Neural progenitor cell (in vitro differentiated cells): ENCODE measurements at regions not wholly inside any gene's neighbourhood (a gene's known extent, or its start where the extent isn't known, plus 50 kb on each side); places are given as distances from the start of the nearest gene placed in this dataset.

Experiments
- DNase-seq: peaks from one replicate; pipeline ENCODE4 v3.0.0-alpha.2; 2016; ENCODE audit warnings: low spot score
- H2AFZ ChIP-seq: fragments of 200-600 bp; sonication (generic); replicated peaks from 2 replicates; pipeline ENCODE4 v1.6.1; 2016; ENCODE audit warnings: antibody characterized with exemption
- H3F3A ChIP-seq: fragments of 200-600 bp; sonication (generic); 2 replicates; pipeline ENCODE4 v1.6.1; 2016; ENCODE audit warnings: antibody characterized with exemption, low read depth
- H3K27ac ChIP-seq: fragments of 200-600 bp; sonication (generic); 2 replicates; pipeline ENCODE4 v1.5.1; 2016; ENCODE audit warnings: mild to moderate bottlenecking
- H3K27me3 ChIP-seq: fragments of 200-600 bp; sonication (generic); 2 replicates; pipeline ENCODE4 v1.6.1; 2016; ENCODE audit warnings: mild to moderate bottlenecking, moderate library complexity
- H3K36me3 ChIP-seq: fragments of 200-600 bp; sonication (generic); 2 replicates; pipeline ENCODE4 v1.5.1; 2016
- H3K4me1 ChIP-seq: fragments of 200-600 bp; sonication (generic); 2 replicates; pipeline ENCODE4 v1.6.1; 2016; ENCODE audit warnings: mixed run types
- H3K4me2 ChIP-seq: fragments of 200-600 bp; sonication (generic); 2 replicates; pipeline ENCODE4 v1.6.1; 2016
- H3K4me3 ChIP-seq: fragments of 200-600 bp; sonication (generic); 2 replicates; pipeline ENCODE4 v1.5.1; 2016
- H3K79me2 ChIP-seq: fragments of 200-600 bp; sonication (generic); 2 replicates; pipeline ENCODE4 v1.6.1; 2016; ENCODE audit warnings: low read depth
- H3K9ac ChIP-seq: fragments of 200-600 bp; sonication (generic); 2 replicates; pipeline ENCODE4 v1.6.1; 2016
- H3K9me3 ChIP-seq: fragments of 200-600 bp; sonication (generic); 2 replicates; pipeline ENCODE4 v1.5.1; 2016; ENCODE audit warnings: low read depth
- H4K20me1 ChIP-seq: fragments of 200-600 bp; sonication (generic); 2 replicates; pipeline ENCODE4 v1.6.1; 2016; ENCODE audit warnings: low read depth
- H3K27ac Mint-ChIP-seq: 3 replicates; pipeline ENCODE4 v1.8.0; 2021; ENCODE audit warnings: mixed read lengths
- H3K27me3 Mint-ChIP-seq: 2 replicates; pipeline ENCODE4 v1.8.0; 2022; ENCODE audit warnings: low read depth, mild to moderate bottlenecking, inconsistent platforms, moderate library complexity, mixed read lengths; ENCODE audit not compliant: insufficient read depth
- H3K36me3 Mint-ChIP-seq: 3 replicates; pipeline ENCODE4 v1.8.0; 2021; ENCODE audit warnings: mixed read lengths
- H3K4me1 Mint-ChIP-seq: 3 replicates; pipeline ENCODE4 v1.8.0; 2021; ENCODE audit warnings: mixed read lengths
- H3K4me3 Mint-ChIP-seq: 3 replicates; pipeline ENCODE4 v1.8.0; 2021; ENCODE audit warnings: mild to moderate bottlenecking, moderate library complexity, mixed read lengths
- H3K9me3 Mint-ChIP-seq: 3 replicates; pipeline ENCODE4 v1.8.0; 2020; ENCODE audit warnings: mixed read lengths
- EZH2 ChIP-seq: fragments of 200-600 bp; sonication (generic); IDR thresholded peaks from 2 replicates; pipeline ENCODE4 v1.6.1; 2017; ENCODE audit warnings: antibody characterized with exemption, mild to moderate bottlenecking, moderate library complexity
- EZH2phosphoT487 ChIP-seq: fragments of 200-600 bp; sonication (generic); IDR thresholded peaks from 2 replicates; pipeline ENCODE4 v1.6.1; 2017; ENCODE audit warnings: antibody characterized with exemption
- TF ChIP-seq, protein P1 (sequence below): fragments of 200-600 bp; sonication (generic); IDR thresholded peaks from 2 replicates; pipeline ENCODE4 v1.5.1; 2017; ENCODE audit warnings: antibody characterized with exemption, mild to moderate bottlenecking

DNA sequence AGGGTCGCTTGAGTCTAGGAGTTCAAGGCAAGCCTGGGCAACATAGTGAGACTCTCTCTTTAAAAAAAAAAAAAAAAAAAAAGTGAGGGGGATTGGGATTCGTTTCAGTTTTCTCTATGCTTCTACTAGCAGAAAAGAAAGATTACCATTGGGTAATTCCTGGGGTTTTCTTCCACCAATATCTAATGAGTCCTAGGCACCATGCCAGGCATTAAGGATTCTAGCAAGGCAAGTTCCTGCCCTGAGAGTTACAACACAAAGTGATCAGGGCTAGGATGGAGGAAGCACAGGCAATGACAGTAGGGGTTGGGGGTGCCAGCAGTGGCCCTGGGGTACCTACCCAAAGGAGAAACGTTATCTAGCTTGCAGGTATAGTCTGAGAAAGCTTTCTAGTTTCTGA is 90.8 kb downstream of the PCDH1 start:
- no peak for DNase-seq
- Histone ChIP-seq H3F3A (no peaks in the 10 kb centered on the region), H3K4me2 (no peak overlapping the region), H3K9ac (no peak overlapping the region), H2AFZ (no peak overlapping the region), H3K4me3 (no peak overlapping the region), H3K27me3 (no peaks in the 10 kb centered on the region), H3K36me3 (no peaks in the 10 kb centered on the region), H3K79me2 (no peaks in the 10 kb centered on the region), H3K9me3 (no peaks in the 10 kb centered on the region), H4K20me1 (no peaks in the 10 kb centered on the region), H3K27ac (no peak overlapping the region), H3K4me1 (peaks cover 16% of the 10 kb centered on the region)
- Mint-ChIP-seq H3K27ac (no peak overlapping the region), H3K9me3 (no peaks in the 10 kb centered on the region), H3K27me3 (peaks cover 5% of the 10 kb centered on the region), H3K36me3 (no peaks in the 10 kb centered on the region), H3K4me3 (no peak overlapping the region), H3K4me1 (peaks cover 20% of the 10 kb centered on the region)
- TF ChIP-seq EZH2phosphoT487 (no peak), EZH2 (no peak)
- TF ChIP-seq, protein P1, sequence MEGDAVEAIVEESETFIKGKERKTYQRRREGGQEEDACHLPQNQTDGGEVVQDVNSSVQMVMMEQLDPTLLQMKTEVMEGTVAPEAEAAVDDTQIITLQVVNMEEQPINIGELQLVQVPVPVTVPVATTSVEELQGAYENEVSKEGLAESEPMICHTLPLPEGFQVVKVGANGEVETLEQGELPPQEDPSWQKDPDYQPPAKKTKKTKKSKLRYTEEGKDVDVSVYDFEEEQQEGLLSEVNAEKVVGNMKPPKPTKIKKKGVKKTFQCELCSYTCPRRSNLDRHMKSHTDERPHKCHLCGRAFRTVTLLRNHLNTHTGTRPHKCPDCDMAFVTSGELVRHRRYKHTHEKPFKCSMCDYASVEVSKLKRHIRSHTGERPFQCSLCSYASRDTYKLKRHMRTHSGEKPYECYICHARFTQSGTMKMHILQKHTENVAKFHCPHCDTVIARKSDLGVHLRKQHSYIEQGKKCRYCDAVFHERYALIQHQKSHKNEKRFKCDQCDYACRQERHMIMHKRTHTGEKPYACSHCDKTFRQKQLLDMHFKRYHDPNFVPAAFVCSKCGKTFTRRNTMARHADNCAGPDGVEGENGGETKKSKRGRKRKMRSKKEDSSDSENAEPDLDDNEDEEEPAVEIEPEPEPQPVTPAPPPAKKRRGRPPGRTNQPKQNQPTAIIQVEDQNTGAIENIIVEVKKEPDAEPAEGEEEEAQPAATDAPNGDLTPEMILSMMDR, result no peak

DNA sequence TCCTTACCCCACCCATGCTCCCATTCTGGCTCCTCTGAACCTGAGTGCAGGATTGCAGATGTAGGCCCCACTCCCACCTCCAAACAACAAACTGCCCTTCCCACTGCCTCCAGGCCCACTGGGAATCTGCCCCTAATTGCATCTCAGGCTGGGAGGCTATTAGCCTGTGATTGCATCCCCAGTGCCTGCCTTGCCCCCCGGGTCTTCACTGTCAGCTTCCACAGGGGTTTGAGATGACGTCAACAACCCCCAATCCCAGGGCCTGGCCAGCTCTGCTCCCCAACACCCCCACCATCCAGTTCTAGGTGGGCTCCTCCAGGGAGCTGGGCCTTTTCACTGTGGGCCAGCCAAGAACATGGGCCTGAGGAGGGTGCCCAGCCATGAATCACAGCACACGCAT is 91.5 kb downstream of the PCDH1 start:
- peaks cover 5% of the 10 kb centered on the region for H3K27me3 Mint-ChIP-seq
- Histone ChIP-seq H3K36me3 (no peaks in the 10 kb centered on the region), H3K4me3 (no peak overlapping the region), H3F3A (no peaks in the 10 kb centered on the region), H3K4me2 (no peak overlapping the region), H3K79me2 (no peaks in the 10 kb centered on the region), H3K9me3 (no peaks in the 10 kb centered on the region), H3K27me3 (no peaks in the 10 kb centered on the region), H3K4me1 (peaks cover 16% of the 10 kb centered on the region), H3K27ac (no peak overlapping the region), H4K20me1 (no peaks in the 10 kb centered on the region), H3K9ac (no peak overlapping the region), H2AFZ (no peak overlapping the region)
- H3K27ac Mint-ChIP-seq, result no peak overlapping the region
- TF ChIP-seq, protein P1, result no peak
- no peak for TF ChIP-seq EZH2
- DNase-seq, result no peak
- no peak overlapping the region for H3K4me3 Mint-ChIP-seq
- H3K4me1 Mint-ChIP-seq, result peaks cover 20% of the 10 kb centered on the region
- H3K9me3 Mint-ChIP-seq, result no peaks in the 10 kb centered on the region
- no peaks in the 10 kb centered on the region for H3K36me3 Mint-ChIP-seq

DNA sequence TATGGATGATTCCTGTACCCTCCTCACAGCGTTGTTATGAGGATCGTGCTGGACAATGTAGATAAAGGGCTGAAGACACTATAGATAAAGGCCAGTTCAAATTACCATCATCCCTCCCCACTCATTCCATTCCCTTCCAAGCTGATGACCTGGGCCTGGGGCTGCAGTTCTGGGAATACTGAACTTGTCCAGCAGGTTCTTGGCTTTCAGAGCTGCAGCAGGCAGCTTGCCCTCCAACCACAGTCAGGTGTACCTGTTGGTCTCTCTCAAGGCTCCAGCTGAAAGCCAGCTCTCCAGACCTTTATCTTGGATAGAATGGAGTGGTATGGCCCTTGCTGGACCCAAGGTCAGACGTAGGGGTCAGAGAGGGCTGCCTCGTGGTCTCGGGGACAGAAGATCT is 92.5 kb downstream of the PCDH1 start:
- Histone ChIP-seq H2AFZ (no peak overlapping the region), H4K20me1 (no peaks in the 10 kb centered on the region), H3K36me3 (no peaks in the 10 kb centered on the region), H3K27me3 (no peaks in the 10 kb centered on the region), H3F3A (peaks cover 8% of the 10 kb centered on the region), H3K4me3 (no peak overlapping the region), H3K9me3 (no peaks in the 10 kb centered on the region), H3K27ac (no peak overlapping the region), H3K9ac (no peak overlapping the region), H3K4me1 (peaks cover 20% of the 10 kb centered on the region), H3K4me2 (no peak overlapping the region), H3K79me2 (no peaks in the 10 kb centered on the region)
- H3K27me3 Mint-ChIP-seq, result peaks cover 5% of the 10 kb centered on the region
- peaks cover 26% of the 10 kb centered on the region for H3K4me1 Mint-ChIP-seq
- DNase-seq, result no peak
- H3K27ac Mint-ChIP-seq, result no peak overlapping the region
- no peak for TF ChIP-seq EZH2phosphoT487
- TF ChIP-seq, protein P1, result no peak
- no peak for TF ChIP-seq EZH2
- H3K36me3 Mint-ChIP-seq, result no peaks in the 10 kb centered on the region
- no peak overlapping the region for H3K4me3 Mint-ChIP-seq
- H3K9me3 Mint-ChIP-seq, result no peaks in the 10 kb centered on the region

DNA sequence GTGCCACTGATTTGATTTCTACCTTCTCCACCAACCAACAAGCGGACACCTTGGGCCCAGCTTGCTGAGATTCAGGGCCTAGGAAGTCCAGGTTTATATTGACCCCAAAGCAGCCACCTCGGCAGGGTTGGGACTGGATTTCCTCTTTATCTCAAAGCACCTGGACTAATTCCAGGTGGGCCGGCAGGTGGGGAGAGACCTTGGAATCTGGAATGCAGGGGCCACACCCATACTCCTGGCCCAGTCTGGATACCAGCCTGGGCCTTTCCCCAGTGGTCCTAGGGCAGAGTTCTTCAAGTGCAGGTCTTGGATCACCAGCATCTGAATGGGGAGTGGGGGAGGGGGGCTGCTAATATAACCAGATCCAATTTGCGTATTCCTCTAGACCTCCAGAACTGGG is 93.1 kb downstream of the PCDH1 start:
- H3K4me1 Mint-ChIP-seq, result peaks cover 30% of the 10 kb centered on the region
- peaks cover 5% of the 10 kb centered on the region for H3K27me3 Mint-ChIP-seq
- no peak overlapping the region for H2AFZ ChIP-seq
- no peak for DNase-seq
- no peaks in the 10 kb centered on the region for H3K27me3 ChIP-seq
- H3K27ac Mint-ChIP-seq, result no peak overlapping the region
- TF ChIP-seq EZH2phosphoT487, result no peak
- TF ChIP-seq, protein P1, result no peak
- TF ChIP-seq EZH2, result no peak
- H3K36me3 Mint-ChIP-seq, result no peaks in the 10 kb centered on the region
- H3K9ac ChIP-seq, result no peak overlapping the region
- no peaks in the 10 kb centered on the region for H3K9me3 ChIP-seq
- H3K79me2 ChIP-seq, result no peaks in the 10 kb centered on the region
- no peak overlapping the region for H3K4me3 Mint-ChIP-seq
- peaks cover 8% of the 10 kb centered on the region for H3F3A ChIP-seq
- H4K20me1 ChIP-seq, result no peaks in the 10 kb centered on the region
- no peaks in the 10 kb centered on the region for H3K36me3 ChIP-seq
- no peak overlapping the region for H3K27ac ChIP-seq
- no peaks in the 10 kb centered on the region for H3K9me3 Mint-ChIP-seq
- no peak overlapping the region for H3K4me3 ChIP-seq
- no peak overlapping the region for H3K4me2 ChIP-seq
- peaks cover 23% of the 10 kb centered on the region for H3K4me1 ChIP-seq
